Esophagus squamous epithelium (tissue), 5 donors: ENCODE measurements at regions not wholly inside any gene's neighbourhood (a gene's known extent, or its start where the extent isn't known, plus 50 kb on each side); places are given as distances from the start of the nearest gene placed in this dataset.

Experiments used
- DNase-seq: peaks from one replicate; lab custom pipeline; 2025; lab: John Stamatoyannopoulos, UW
- H3K27ac ChIP-seq, 4 donors: fragments of 200-600 bp; sonication (generic); one replicate each; pipeline ENCODE4 v1.5.1; 2016 to 2019; ENCODE audit warnings: mild to moderate bottlenecking in 1 of 4
- H3K27me3 ChIP-seq, 4 donors: fragments of 200-600 bp; sonication (generic); 1 replicate in 3 of 4; 2 replicates in 1 of 4; pipeline versions ENCODE4 v1.5.1 to v1.6.0; 2017 to 2021; ENCODE audit warnings: antibody characterized with exemption in 1 of 4
- H3K36me3 ChIP-seq, 3 donors: fragments of 200-600 bp; sonication (generic); one replicate each; pipeline ENCODE4 v1.5.1; 2016 to 2019
- H3K4me1 ChIP-seq, 3 donors: fragments of 200-600 bp; sonication (generic); one replicate each; pipeline ENCODE4 v1.5.1; 2017 to 2019
- H3K4me3 ChIP-seq, 4 donors: fragments of 200-600 bp; sonication (generic); 1 replicate in 3 of 4; 2 replicates in 1 of 4; pipeline ENCODE4 v1.5.1; 2016 to 2019; ENCODE audit warnings: mild to moderate bottlenecking in 2 of 4, moderate library complexity in 1 of 4
- H3K9me3 ChIP-seq, 3 donors: fragments of 200-600 bp; sonication (generic); one replicate each; pipeline ENCODE4 v1.5.1; 2016 to 2019
- POLR2A ChIP-seq, 4 donors: fragments of 450-650 bp; IDR thresholded peaks; one replicate each; pipeline ENCODE4 v1.6.1; 2017; ENCODE audit warnings: antibody characterized with exemption in 4 of 4, mild to moderate bottlenecking in 4 of 4, moderate library complexity in 3 of 4
- WGBS, 2 donors: methylation state at CpG; one replicate each; pipeline ENCODE4 v1.1.5; 2018; 5-methylcytosine and 5-hydroxymethylcytosine counted together
- intact Hi-C: fragments of 100-400 bp; cut with DNase I; formaldehyde crosslinking; loops from one replicate; pipeline ENCODE4 v1.15.0; 2022
- TF ChIP-seq, protein P1 (sequence below), 6 experiments: fragments of 450-650 bp in 4 of 6; fragments of 200-600 bp in 2 of 6; sonication (generic) in 2 of 6; IDR thresholded peaks; one replicate each; pipeline ENCODE4 v1.5.1; 2016 to 2019; ENCODE audit warnings: antibody characterized with exemption in 6 of 6, mild to moderate bottlenecking in 4 of 6, moderate library complexity in 4 of 6
- donor health status: DM: yes; HTN: yes; CAD: no.

DNA sequence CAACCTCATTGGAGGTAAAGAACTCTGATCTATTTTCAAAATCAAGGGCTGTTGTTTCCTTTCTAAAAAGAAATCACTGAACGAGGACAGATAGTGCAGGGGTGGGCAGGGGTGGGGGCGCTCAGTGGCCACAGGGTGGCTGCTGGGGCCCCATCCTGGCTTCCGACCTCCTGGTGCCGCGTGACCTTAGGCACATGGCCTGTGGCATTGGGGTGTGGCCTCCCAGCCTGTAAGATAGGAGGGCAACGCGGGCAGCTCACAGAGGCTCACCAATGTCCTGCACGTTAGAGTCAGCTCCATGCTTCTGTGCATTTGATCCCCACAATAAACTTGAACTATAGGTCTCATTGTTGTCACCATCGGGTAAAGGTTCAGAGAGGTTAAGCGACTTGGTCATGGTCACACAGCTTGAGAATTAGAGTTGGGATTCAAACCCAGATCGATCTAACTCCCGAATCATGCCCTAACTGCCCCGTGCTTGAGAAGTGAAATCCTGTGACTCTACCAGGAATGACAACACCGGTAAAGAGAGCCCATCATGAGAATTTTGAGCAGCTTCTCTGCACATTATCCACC, 148.0 kb upstream of the SLC6A11 start:
- intact Hi-C loops, result no loop called here
- Histone ChIP-seq H3K27ac (no peak overlapping the region), H3K4me3 (no peak overlapping the region), H3K36me3 (no peaks in the 10 kb centered on the region), H3K27me3 (peaks cover 0 to 71% (median 0%) of the 10 kb centered on the region in 4 donors), H3K9me3 (no peaks in the 10 kb centered on the region), H3K4me1 (no peaks in the 10 kb centered on the region)
- TF ChIP-seq, protein P1, sequence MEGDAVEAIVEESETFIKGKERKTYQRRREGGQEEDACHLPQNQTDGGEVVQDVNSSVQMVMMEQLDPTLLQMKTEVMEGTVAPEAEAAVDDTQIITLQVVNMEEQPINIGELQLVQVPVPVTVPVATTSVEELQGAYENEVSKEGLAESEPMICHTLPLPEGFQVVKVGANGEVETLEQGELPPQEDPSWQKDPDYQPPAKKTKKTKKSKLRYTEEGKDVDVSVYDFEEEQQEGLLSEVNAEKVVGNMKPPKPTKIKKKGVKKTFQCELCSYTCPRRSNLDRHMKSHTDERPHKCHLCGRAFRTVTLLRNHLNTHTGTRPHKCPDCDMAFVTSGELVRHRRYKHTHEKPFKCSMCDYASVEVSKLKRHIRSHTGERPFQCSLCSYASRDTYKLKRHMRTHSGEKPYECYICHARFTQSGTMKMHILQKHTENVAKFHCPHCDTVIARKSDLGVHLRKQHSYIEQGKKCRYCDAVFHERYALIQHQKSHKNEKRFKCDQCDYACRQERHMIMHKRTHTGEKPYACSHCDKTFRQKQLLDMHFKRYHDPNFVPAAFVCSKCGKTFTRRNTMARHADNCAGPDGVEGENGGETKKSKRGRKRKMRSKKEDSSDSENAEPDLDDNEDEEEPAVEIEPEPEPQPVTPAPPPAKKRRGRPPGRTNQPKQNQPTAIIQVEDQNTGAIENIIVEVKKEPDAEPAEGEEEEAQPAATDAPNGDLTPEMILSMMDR (IDR thresholded peaks at IDR 0.05), result no peak
- no peak for TF ChIP-seq POLR2A (IDR thresholded peaks at IDR 0.05)
- 67 to 78% methylated on average over 8 to 13 of the region's 14 CpGs for WGBS, 2 donors
- no peak for DNase-seq

GRCh38 chr3:10669490-10670048, 146.5 kb upstream of the SLC6A11 start:
- no peak overlapping the region for H3K27ac ChIP-seq
- TF ChIP-seq, protein P1 (IDR thresholded peaks at IDR 0.05), result no peak
- no peak for TF ChIP-seq POLR2A (IDR thresholded peaks at IDR 0.05)
- 55 to 59% methylated on average over 5 to 6 of the region's 6 CpGs for WGBS, 2 donors
- no peaks in the 10 kb centered on the region for H3K36me3 ChIP-seq
- no peak for DNase-seq
- peaks cover 0 to 57% (median 0%) of the 10 kb centered on the region in 4 donors for H3K27me3 ChIP-seq
- no peak overlapping the region for H3K4me3 ChIP-seq
- intact Hi-C loops, result no loop called here
- H3K9me3 ChIP-seq, result no peaks in the 10 kb centered on the region
- H3K4me1 ChIP-seq, result no peaks in the 10 kb centered on the region

DNA sequence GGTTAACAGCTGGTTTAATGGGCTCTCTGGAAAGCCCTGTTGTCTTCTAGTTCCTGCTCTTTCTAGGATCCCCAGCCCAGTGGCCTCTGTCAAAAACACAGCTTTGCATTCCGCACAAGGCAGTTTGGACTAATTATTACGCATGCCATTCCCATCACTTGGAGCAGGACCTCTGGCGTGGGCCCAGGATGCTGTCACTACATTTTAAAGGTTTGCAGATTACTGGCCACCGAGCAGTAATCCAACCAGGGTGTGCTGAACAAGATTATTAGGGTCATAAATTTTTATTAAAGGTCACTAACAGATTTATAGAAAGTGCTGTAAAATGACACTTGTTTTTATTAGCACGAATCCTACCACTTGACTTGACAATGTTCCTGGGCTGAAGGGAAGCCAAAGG, 143.6 kb upstream of the SLC6A11 start:
- Histone ChIP-seq H3K27me3 (peaks cover 0 to 41% (median 0%) of the 10 kb centered on the region in 4 donors), H3K36me3 (no peaks in the 10 kb centered on the region), H3K27ac (no peak overlapping the region), H3K4me1 (no peaks in the 10 kb centered on the region), H3K9me3 (no peaks in the 10 kb centered on the region), H3K4me3 (no peak overlapping the region)
- intact Hi-C loops, result no loop called here
- WGBS, 2 donors, result 57 to 66% methylated on average over 4 to 5 of the region's 5 CpGs
- no peak for DNase-seq
- TF ChIP-seq, protein P1 (IDR thresholded peaks at IDR 0.05), result no peak
- TF ChIP-seq POLR2A (IDR thresholded peaks at IDR 0.05), result no peak

GRCh38 chr3:10674578-10674977, 141.4 kb upstream of the SLC6A11 start:
- no peak for TF ChIP-seq POLR2A (IDR thresholded peaks at IDR 0.05)
- TF ChIP-seq, protein P1 (IDR thresholded peaks at IDR 0.05), result no peak
- Histone ChIP-seq H3K27me3 (peaks cover 0 to 30% (median 0%) of the 10 kb centered on the region in 4 donors), H3K27ac (no peak overlapping the region), H3K4me3 (no peak overlapping the region), H3K36me3 (no peaks in the 10 kb centered on the region), H3K4me1 (no peaks in the 10 kb centered on the region), H3K9me3 (no peaks in the 10 kb centered on the region)
- WGBS, 2 donors, result 73 to 82% methylated on average over 3 of the region's 3 CpGs
- intact Hi-C loops, result no loop called here
- DNase-seq, result no peak

- Histone ChIP-seq H3K4me1 (no peaks in the 10 kb centered on the region), H3K27me3 (peaks cover 0 to 28% (median 0%) of the 10 kb centered on the region in 4 donors), H3K36me3 (no peaks in the 10 kb centered on the region), H3K27ac (no peak overlapping the region), H3K4me3 (no peak overlapping the region), H3K9me3 (no peaks in the 10 kb centered on the region)
- intact Hi-C loops, result no loop called here
- TF ChIP-seq, protein P1 (IDR thresholded peaks at IDR 0.05), result no peak
- no peak for TF ChIP-seq POLR2A (IDR thresholded peaks at IDR 0.05)
- 83 to 86% methylated on average over 1 of the region's 1 CpG for WGBS, 2 donors
- DNase-seq, result no peak
Measured at GRCh38 chr3:10676905-10677304, 139.1 kb upstream of the SLC6A11 start.
